ENCODE measurements at regions not wholly inside any gene's neighbourhood (a gene's known extent, or its start where the extent isn't known, plus 50 kb on each side); places are given as distances from the start of the nearest gene placed in this dataset.

GRCh38 chr2:117555965-117556364 is 258.5 kb upstream of the DDX18 start:
- TF ChIP-seq CTCF (IDR thresholded peaks at IDR 0.05): no peak
- Mint-ChIP-seq H3K9me3 (ENCODE audit: unreplicated experiment) (peaks cover 5% of the 10 kb centered on the region), H3K36me3 (ENCODE audit: unreplicated experiment) (no peaks in the 10 kb centered on the region), H3K27me3 (ENCODE audit: unreplicated experiment) (no peaks in the 10 kb centered on the region), H3K4me3 (ENCODE audit: unreplicated experiment) (no peak overlapping the region), H3K27ac (ENCODE audit: unreplicated experiment) (no peak overlapping the region), H3K4me1 (ENCODE audit: unreplicated experiment) (no peaks in the 10 kb centered on the region)
- DNase-seq (ENCODE audit: extremely low spot score, unreplicated experiment): no peak

GRCh38 chr2:117557626-117558025 is 256.9 kb upstream of the DDX18 start:
- H3K27me3 Mint-ChIP-seq (ENCODE audit: unreplicated experiment): no peaks in the 10 kb centered on the region
- H3K4me1 Mint-ChIP-seq (ENCODE audit: unreplicated experiment): no peaks in the 10 kb centered on the region
- H3K9me3 Mint-ChIP-seq (ENCODE audit: unreplicated experiment): peaks cover 5% of the 10 kb centered on the region
- no peaks in the 10 kb centered on the region for H3K36me3 Mint-ChIP-seq (ENCODE audit: unreplicated experiment)
- DNase-seq (ENCODE audit: extremely low spot score, unreplicated experiment): no peak
- H3K27ac Mint-ChIP-seq (ENCODE audit: unreplicated experiment): no peak overlapping the region
- H3K4me3 Mint-ChIP-seq (ENCODE audit: unreplicated experiment): no peak overlapping the region
- no peak for TF ChIP-seq CTCF (IDR thresholded peaks at IDR 0.05)

GRCh38 chr2:117562654-117563053 is 251.8 kb upstream of the DDX18 start:
- TF ChIP-seq CTCF (IDR thresholded peaks at IDR 0.05): no peak
- no peak for DNase-seq (ENCODE audit: extremely low spot score, unreplicated experiment)
- Mint-ChIP-seq H3K36me3 (ENCODE audit: unreplicated experiment) (no peaks in the 10 kb centered on the region), H3K27me3 (ENCODE audit: unreplicated experiment) (no peaks in the 10 kb centered on the region), H3K9me3 (ENCODE audit: unreplicated experiment) (peaks cover 9% of the 10 kb centered on the region), H3K4me3 (ENCODE audit: unreplicated experiment) (no peak overlapping the region), H3K4me1 (ENCODE audit: unreplicated experiment) (no peaks in the 10 kb centered on the region), H3K27ac (ENCODE audit: unreplicated experiment) (no peak overlapping the region)

- no peak overlapping the region for H3K4me3 Mint-ChIP-seq (ENCODE audit: unreplicated experiment)
- H3K27me3 Mint-ChIP-seq (ENCODE audit: unreplicated experiment): no peaks in the 10 kb centered on the region
- H3K9me3 Mint-ChIP-seq (ENCODE audit: unreplicated experiment): peaks cover 25% of the 10 kb centered on the region
- H3K27ac Mint-ChIP-seq (ENCODE audit: unreplicated experiment): no peak overlapping the region
- no peaks in the 10 kb centered on the region for H3K4me1 Mint-ChIP-seq (ENCODE audit: unreplicated experiment)
- no peak for TF ChIP-seq CTCF (IDR thresholded peaks at IDR 0.05)
- no peak for DNase-seq (ENCODE audit: extremely low spot score, unreplicated experiment)
- H3K36me3 Mint-ChIP-seq (ENCODE audit: unreplicated experiment): no peaks in the 10 kb centered on the region
Measured at GRCh38 chr2:117571590-117572349, 242.7 kb upstream of the DDX18 start.

- DNase-seq (ENCODE audit: extremely low spot score, unreplicated experiment): no peak
- no peak overlapping the region for H3K27ac Mint-ChIP-seq (ENCODE audit: unreplicated experiment)
- no peaks in the 10 kb centered on the region for H3K4me1 Mint-ChIP-seq (ENCODE audit: unreplicated experiment)
- no peak overlapping the region for H3K4me3 Mint-ChIP-seq (ENCODE audit: unreplicated experiment)
- no peak for TF ChIP-seq CTCF (IDR thresholded peaks at IDR 0.05)
- H3K27me3 Mint-ChIP-seq (ENCODE audit: unreplicated experiment): no peaks in the 10 kb centered on the region
- H3K36me3 Mint-ChIP-seq (ENCODE audit: unreplicated experiment): no peaks in the 10 kb centered on the region
- peaks cover 16% of the 10 kb centered on the region for H3K9me3 Mint-ChIP-seq (ENCODE audit: unreplicated experiment)
Measured at GRCh38 chr2:117587310-117587709, 227.2 kb upstream of the DDX18 start.
